ENCODE measurements at regions not wholly inside any gene's neighbourhood (a gene's known extent, or its start where the extent isn't known, plus 50 kb on each side); places are given as distances from the start of the nearest gene placed in this dataset.

GRCh38 chr5:91438871-91439270, 55.8 kb upstream of the ARRDC3 start:
- TF ChIP-seq EZH2phosphoT487 (IDR thresholded peaks at IDR 0.05; ENCODE audit: borderline replicate concordance) = no peak
- no peak for TF ChIP-seq CTCF (conservative IDR thresholded peaks at IDR 0.05; ENCODE audit: low read length)

Data from Loucy (cell line).